GM12873 (cell line): ENCODE measurements at regions not wholly inside any gene's neighbourhood (a gene's known extent, or its start where the extent isn't known, plus 50 kb on each side); places are given as distances from the start of the nearest gene placed in this dataset.

Experiments
- TF ChIP-seq, protein P1 (sequence below): IDR thresholded peaks from 2 replicates; pipeline ENCODE4 v1.5.1; 2012; ENCODE audit warnings: low read depth, mild to moderate bottlenecking, moderate library complexity, low read length, control low read depth; ENCODE audit not compliant: insufficient read depth; ENCODE audit errors: missing control alignments

DNA sequence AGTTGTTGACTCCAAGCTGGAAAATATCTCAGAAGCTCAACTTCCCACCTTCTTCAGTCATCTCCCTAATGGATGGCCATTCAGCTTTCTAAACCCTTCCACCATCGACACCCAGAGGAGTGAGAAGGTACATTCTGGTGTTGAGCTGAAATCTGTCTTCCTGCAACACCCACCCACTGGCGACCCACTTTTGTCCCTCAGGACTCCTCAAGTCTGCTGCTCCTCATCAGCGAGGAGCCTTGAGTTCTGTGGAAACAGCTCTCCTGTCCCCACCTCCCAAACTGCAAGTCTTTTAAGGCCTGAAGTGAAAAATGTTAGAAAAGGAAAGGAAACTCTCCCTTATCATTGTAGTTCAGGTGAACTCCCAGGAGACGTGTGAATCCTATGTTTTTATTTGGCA, 111.5 kb upstream of the HAND1 start:
- TF ChIP-seq, protein P1, sequence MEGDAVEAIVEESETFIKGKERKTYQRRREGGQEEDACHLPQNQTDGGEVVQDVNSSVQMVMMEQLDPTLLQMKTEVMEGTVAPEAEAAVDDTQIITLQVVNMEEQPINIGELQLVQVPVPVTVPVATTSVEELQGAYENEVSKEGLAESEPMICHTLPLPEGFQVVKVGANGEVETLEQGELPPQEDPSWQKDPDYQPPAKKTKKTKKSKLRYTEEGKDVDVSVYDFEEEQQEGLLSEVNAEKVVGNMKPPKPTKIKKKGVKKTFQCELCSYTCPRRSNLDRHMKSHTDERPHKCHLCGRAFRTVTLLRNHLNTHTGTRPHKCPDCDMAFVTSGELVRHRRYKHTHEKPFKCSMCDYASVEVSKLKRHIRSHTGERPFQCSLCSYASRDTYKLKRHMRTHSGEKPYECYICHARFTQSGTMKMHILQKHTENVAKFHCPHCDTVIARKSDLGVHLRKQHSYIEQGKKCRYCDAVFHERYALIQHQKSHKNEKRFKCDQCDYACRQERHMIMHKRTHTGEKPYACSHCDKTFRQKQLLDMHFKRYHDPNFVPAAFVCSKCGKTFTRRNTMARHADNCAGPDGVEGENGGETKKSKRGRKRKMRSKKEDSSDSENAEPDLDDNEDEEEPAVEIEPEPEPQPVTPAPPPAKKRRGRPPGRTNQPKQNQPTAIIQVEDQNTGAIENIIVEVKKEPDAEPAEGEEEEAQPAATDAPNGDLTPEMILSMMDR, result no peak

DNA sequence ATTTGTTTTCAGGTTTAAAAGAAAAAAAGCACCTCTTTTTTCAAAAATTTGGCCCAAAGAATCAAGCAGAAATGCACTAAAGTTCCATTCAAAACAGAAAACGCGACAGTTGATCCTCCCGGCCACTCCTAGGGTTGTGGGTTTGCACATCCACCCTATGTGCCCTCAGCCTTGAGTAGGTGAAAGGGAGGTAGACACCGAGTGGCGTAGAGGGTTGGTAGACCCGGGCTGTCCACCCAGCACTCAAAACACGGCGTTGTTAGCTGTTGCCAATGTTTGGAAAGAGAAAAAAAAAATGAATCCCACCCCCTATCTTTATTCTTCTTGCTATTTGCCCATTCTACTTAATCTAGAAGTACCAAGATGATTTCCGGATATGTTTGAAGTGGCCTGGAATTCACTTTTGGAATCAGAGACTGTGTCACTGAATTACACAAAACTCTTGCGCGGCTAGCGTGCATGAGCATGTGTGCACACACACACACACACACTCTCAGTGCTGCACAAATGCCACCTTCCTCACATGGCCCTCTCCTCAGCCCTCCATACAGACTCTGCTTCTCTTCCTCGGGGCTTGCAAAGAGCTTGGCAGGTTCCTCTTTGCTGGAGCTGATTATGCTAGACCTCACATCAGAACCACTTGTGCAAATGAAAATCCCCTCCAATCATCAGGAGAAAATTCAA, 110.2 kb upstream of the HAND1 start:
- TF ChIP-seq, protein P1, result no peak

DNA sequence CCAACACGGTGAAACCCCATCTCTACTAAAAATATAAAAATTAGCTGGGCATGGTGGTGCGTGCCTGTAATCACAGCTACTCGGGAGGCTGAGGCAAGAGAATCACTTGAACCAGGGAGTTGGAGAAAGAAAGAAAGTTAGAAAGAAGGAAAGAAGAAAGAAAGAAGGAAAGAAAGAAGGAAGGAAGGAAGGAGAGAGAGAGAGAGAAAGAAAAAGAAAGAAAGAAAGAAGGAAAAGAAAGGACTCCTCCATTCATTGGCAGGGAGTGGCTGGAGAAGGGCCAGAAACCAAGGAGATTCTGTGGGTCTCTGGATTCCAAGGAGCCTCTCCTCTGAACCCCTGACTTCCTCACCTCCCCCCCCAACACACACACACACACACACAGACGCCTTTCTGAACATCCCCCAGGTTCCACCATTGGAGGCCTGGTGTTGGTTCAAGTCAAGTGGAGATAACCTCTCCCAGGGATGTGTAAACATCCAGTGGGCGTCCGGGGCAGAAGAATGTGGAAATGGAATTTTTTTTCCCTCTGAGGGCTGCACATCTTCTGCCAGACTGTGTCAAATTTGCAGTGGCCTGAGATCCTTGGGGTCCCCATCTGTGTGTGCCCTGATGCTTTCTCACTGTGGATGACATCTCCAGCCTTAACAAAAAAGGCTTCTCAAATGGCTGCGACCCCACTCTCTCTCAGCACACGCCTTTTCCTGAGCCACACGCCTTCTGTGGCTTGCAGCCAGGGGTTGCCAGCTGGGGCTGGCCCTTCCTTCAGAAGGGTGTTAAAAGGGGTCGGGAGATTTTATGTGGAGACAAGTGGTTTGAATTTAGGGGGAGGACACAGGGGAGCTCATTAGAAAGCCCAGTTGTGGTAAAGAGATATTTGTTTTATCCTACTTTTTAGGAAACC, 109.3 kb upstream of the HAND1 start:
- TF ChIP-seq, protein P1, result no peak

DNA sequence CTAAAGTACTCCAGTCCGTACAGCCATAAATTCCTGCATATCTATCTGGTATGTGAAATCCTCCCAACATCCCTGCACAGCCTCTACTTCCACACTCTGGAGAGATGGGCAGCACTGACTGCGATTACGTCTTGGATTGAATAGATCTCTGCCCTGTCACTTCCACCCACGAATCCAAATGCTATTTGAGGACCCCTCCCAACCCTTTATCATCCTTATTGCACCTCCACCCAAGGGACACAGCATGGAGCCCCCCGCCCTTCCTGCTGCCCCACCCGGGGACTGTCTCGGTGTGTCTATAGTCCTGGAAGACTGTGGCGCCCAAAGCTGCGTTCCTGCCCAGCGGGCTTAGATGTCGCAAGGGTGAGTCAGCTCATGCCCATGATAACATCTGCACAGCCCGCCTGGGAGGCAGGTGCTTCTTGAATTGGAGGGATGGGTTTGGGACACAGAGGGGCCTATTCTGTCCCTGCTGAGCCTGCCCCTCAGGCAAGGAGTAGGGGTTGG, 105.7 kb upstream of the HAND1 start:
- TF ChIP-seq, protein P1, result no peak

DNA sequence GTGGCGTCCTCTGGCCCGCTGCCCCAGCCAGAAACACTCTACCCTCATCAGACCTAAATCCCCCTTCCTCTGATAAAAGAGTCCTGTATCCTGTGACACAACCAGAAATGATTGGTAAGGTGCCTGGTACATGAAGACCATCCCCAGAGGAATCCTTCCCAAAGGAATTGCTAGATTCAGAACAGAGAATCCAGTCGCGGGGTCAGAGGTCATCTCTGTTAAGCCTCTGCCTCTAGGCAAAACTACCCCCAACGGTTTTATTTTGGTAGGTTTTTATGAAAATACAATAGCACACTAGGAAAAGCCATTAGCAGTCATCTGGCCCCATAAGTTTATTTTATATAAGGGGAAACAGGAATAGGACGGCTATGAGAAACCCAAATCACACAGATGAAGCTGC, 102.4 kb upstream of the HAND1 start:
- TF ChIP-seq, protein P1, result no peak

DNA sequence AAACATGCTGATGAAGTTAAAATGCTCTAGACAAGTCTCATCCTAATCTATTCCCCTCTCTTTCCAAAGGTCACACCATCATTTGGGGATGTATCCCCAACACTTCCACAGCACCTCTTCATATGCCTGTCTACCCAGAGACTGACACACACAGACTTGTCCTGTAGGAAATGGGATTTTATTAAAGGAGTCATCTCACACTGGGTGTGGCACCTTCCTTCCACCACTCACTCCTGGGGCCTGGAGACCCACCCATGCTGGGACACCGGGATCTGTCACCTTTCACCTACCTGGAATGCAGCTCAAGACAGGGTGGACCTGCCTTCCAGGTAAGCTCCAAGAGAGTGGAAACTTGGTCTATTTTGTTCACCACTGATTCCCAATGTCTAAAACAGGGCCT, 99.4 kb upstream of the HAND1 start:
- TF ChIP-seq, protein P1, result no peak

DNA sequence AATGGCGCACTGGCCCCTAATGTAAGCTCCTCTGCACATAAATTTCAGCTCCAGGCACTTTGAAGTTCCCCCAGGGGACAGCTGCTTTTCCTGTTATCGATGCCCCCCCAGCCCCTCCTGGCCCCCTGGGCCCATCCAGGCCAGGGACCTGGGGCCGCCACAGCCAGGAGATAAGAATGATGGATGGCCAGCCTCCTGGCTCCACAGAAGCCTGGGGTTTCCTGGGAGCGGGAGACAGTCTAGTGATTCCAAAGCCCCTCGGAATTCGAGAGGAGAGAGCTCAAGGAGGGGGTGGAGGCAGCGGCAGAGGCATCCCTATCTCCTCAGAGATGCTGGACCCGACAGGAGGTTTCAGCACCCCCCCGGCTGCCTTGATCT, 98.4 kb upstream of the HAND1 start:
- TF ChIP-seq, protein P1, result no peak
